ENCODE measurements at regions not wholly inside any gene's neighbourhood (a gene's known extent, or its start where the extent isn't known, plus 50 kb on each side); places are given as distances from the start of the nearest gene placed in this dataset.

DNA sequence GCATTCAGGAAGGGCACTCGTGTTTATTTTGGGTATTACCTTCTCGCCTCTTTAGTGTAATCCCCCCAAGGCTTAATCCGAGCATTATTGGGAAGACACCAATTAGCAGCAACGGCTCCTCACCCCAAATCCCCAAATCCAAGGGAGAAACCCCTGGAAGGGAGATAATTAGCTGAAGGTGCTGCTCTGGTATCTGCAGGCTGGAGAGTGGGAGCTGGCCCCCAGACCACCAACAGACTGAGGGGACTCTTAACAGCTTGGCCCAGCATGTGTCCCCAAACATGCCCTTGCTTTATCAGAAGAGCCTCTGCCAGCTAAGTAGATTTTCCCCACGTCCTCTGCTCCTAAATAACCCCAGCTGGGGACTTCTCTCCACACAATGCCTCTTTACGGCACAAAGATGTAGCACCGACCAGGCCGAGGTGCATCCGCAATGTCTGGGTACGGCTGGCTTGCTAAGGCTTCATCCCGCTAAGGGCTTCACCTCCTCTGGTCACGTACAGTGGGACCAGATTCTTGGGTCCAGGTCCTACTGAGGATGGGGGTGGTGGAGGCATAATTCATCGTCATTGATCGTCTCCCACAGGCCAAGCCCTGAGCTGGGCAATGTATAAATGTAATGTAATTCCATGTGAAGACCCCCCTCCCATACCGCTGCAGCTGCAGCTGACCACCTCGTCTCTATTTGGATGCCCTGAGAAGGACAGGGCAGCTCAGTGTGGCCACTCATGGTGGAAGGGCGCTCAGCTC is 123.7 kb upstream of the GSC start:
- TF ChIP-seq, protein P1, sequence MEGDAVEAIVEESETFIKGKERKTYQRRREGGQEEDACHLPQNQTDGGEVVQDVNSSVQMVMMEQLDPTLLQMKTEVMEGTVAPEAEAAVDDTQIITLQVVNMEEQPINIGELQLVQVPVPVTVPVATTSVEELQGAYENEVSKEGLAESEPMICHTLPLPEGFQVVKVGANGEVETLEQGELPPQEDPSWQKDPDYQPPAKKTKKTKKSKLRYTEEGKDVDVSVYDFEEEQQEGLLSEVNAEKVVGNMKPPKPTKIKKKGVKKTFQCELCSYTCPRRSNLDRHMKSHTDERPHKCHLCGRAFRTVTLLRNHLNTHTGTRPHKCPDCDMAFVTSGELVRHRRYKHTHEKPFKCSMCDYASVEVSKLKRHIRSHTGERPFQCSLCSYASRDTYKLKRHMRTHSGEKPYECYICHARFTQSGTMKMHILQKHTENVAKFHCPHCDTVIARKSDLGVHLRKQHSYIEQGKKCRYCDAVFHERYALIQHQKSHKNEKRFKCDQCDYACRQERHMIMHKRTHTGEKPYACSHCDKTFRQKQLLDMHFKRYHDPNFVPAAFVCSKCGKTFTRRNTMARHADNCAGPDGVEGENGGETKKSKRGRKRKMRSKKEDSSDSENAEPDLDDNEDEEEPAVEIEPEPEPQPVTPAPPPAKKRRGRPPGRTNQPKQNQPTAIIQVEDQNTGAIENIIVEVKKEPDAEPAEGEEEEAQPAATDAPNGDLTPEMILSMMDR (IDR thresholded peaks at IDR 0.05; ENCODE audit: low read depth, low read length, poor library complexity, severe bottlenecking) = no peak
- TF ChIP-seq EZH2phosphoT487 (IDR thresholded peaks at IDR 0.05; ENCODE audit: borderline replicate concordance, low read length) = no peak

Data from DOHH2 (cell line).